ENCODE measurements at regions not wholly inside any gene's neighbourhood (a gene's known extent, or its start where the extent isn't known, plus 50 kb on each side); places are given as distances from the start of the nearest gene placed in this dataset.

- no peaks in the 10 kb centered on the region for H3K27me3 Mint-ChIP-seq
- ChIA-PET CTCF (no interaction called here), POLR2A (no interaction called here)
- no peaks in the 10 kb centered on the region for H3K9me3 Mint-ChIP-seq
- H3K27ac Mint-ChIP-seq, result no peak overlapping the region
- ATAC-seq (ENCODE audit: low read depth) (no peak), DNase-seq (no peak)
- no peaks in the 10 kb centered on the region for H3K36me3 Mint-ChIP-seq (ENCODE audit: low read depth)
- H3K4me3 Mint-ChIP-seq, result no peak overlapping the region
- H3K4me1 Mint-ChIP-seq, result no peaks in the 10 kb centered on the region
- TF ChIP-seq, protein P1, sequence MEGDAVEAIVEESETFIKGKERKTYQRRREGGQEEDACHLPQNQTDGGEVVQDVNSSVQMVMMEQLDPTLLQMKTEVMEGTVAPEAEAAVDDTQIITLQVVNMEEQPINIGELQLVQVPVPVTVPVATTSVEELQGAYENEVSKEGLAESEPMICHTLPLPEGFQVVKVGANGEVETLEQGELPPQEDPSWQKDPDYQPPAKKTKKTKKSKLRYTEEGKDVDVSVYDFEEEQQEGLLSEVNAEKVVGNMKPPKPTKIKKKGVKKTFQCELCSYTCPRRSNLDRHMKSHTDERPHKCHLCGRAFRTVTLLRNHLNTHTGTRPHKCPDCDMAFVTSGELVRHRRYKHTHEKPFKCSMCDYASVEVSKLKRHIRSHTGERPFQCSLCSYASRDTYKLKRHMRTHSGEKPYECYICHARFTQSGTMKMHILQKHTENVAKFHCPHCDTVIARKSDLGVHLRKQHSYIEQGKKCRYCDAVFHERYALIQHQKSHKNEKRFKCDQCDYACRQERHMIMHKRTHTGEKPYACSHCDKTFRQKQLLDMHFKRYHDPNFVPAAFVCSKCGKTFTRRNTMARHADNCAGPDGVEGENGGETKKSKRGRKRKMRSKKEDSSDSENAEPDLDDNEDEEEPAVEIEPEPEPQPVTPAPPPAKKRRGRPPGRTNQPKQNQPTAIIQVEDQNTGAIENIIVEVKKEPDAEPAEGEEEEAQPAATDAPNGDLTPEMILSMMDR (IDR thresholded peaks at IDR 0.05), result no peak
- intact Hi-C loops (cut with micrococcal nuclease), result no loop called here
These were observed 447.9 kb downstream of the DSEL start for GRCh38 chr18:67068608-67069007.

DNA sequence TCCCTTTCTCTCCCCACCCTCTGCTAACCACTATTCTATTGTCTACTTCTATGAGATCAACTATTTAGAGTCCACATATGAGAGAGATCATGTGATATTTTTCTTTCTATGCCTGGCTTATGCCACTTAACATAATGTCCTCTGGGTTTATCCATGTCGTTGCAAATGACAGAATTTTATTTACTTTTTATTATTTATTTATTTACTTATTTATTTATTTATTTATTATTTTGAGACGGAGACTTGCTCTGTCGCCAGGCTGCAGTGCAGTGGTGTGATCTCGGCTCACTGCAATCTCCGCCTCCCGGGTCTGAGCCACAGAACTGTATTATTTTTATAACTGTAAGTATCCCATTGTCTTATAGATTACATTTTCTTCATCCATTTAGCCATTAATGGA, 443.4 kb upstream of the CDH19 start:
- no peaks in the 10 kb centered on the region for H3K27me3 Mint-ChIP-seq
- H3K4me1 Mint-ChIP-seq, result no peaks in the 10 kb centered on the region
- no peaks in the 10 kb centered on the region for H3K9me3 Mint-ChIP-seq
- intact Hi-C loops (cut with micrococcal nuclease), result no loop called here
- H3K36me3 Mint-ChIP-seq (ENCODE audit: low read depth), result no peaks in the 10 kb centered on the region
- CTCF ChIA-PET, result no interaction called here
- POLR2A ChIA-PET, result no interaction called here
- no peak overlapping the region for H3K27ac Mint-ChIP-seq
- TF ChIP-seq, protein P1 (IDR thresholded peaks at IDR 0.05), result no peak
- no peak for DNase-seq
- no peak for ATAC-seq (ENCODE audit: low read depth)
- no peak overlapping the region for H3K4me3 Mint-ChIP-seq

- intact Hi-C loops (cut with micrococcal nuclease), result no loop called here
- TF ChIP-seq, protein P1 (IDR thresholded peaks at IDR 0.05), result no peak
- DNase-seq (no peak), ATAC-seq (ENCODE audit: low read depth) (no peak)
- Mint-ChIP-seq H3K9me3 (no peaks in the 10 kb centered on the region), H3K36me3 (ENCODE audit: low read depth) (no peaks in the 10 kb centered on the region), H3K27ac (no peak overlapping the region), H3K27me3 (no peaks in the 10 kb centered on the region), H3K4me1 (no peaks in the 10 kb centered on the region), H3K4me3 (no peak overlapping the region)
- ChIA-PET POLR2A (no interaction called here), CTCF (no interaction called here)
These were observed 439.4 kb upstream of the CDH19 start for GRCh38 chr18:67043276-67043675.

DNA sequence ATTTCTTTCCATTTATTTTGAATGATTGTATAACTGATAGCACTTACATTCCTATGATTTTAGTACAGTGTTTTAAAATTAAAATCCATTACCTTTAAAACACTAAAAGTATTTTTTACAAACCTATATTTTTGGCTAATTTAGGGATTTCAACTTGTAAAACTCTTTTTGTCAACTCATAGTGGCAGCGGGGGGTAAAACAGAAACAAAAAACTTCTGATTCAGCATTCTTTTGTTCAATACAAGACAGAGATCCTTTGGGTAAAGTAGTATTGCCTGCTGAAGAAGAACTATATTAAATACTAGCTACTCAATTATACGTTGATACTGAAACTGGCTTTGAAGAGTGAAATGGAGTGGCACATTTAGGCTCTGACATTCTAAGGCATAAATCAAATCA, 437.4 kb upstream of the CDH19 start:
- POLR2A ChIA-PET, result no interaction called here
- TF ChIP-seq, protein P1 (IDR thresholded peaks at IDR 0.05), result no peak
- Mint-ChIP-seq H3K9me3 (no peaks in the 10 kb centered on the region), H3K27me3 (no peaks in the 10 kb centered on the region), H3K4me1 (no peaks in the 10 kb centered on the region), H3K4me3 (no peak overlapping the region), H3K36me3 (ENCODE audit: low read depth) (no peaks in the 10 kb centered on the region), H3K27ac (no peak overlapping the region)
- ATAC-seq (ENCODE audit: low read depth) (no peak), DNase-seq (no peak)
- CTCF ChIA-PET, result no interaction called here
- intact Hi-C loops (cut with micrococcal nuclease), result no loop called here

DNA sequence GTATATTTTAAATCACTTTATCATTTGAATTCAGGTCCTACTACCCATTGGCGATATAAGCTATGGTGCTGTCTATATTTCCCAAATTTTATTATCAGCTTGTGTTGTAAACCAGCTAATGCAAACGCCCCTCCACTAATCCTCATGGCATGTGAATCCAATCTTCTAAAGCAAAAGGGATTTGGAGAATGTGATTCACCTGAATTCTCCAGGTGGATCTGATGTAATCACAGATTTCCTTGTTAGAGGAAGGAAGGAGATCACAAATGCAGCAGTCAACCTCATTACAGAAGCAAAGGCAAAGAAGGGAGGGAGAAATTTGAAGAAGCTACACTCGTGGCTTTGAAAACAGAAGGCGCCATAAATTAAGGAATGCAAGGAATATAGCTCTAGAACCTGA, 431.1 kb upstream of the CDH19 start:
- Mint-ChIP-seq H3K9me3 (no peaks in the 10 kb centered on the region), H3K4me3 (no peak overlapping the region), H3K27me3 (no peaks in the 10 kb centered on the region), H3K36me3 (ENCODE audit: low read depth) (no peaks in the 10 kb centered on the region), H3K27ac (no peak overlapping the region), H3K4me1 (no peaks in the 10 kb centered on the region)
- POLR2A ChIA-PET, result no interaction called here
- CTCF ChIA-PET, result no interaction called here
- no peak for DNase-seq
- no peak for ATAC-seq (ENCODE audit: low read depth)
- intact Hi-C loops (cut with micrococcal nuclease), result no loop called here
- TF ChIP-seq, protein P1 (IDR thresholded peaks at IDR 0.05), result no peak

Data from activated B cell treated with CpG ODN at 0.5 μM for 24 hours (primary cell).